Erythroblast (primary cell): ENCODE measurements at regions not wholly inside any gene's neighbourhood (a gene's known extent, or its start where the extent isn't known, plus 50 kb on each side); places are given as distances from the start of the nearest gene placed in this dataset.

Source experiments
- GATA1 ChIP-seq: IDR thresholded peaks from 2 replicates; pipeline ENCODE4 v1.6.1; 2011; ENCODE audit warnings: low read depth, mild to moderate bottlenecking, control low read depth, low read length, moderate library complexity
- POLR2A ChIP-seq: IDR thresholded peaks from 2 replicates; pipeline ENCODE4 v1.6.1; 2011; ENCODE audit warnings: mild to moderate bottlenecking, low read length

- TF ChIP-seq POLR2A (no peak), GATA1 (no peak)
Observed at GRCh38 chr2:167863377-167863776, 384.0 kb downstream of the STK39 start.
